Vagina (tissue), 2 donors: ENCODE measurements at regions not wholly inside any gene's neighbourhood (a gene's known extent, or its start where the extent isn't known, plus 50 kb on each side); places are given as distances from the start of the nearest gene placed in this dataset.

Experiments used
- DNase-seq, 2 donors: peaks; one replicate each; pipeline ENCODE4 v3.0.0-alpha.2; 2017; ENCODE audit errors: extremely low spot score in 2 of 2
- H3K27ac ChIP-seq: fragments of 200-600 bp; sonication (generic); one replicate; pipeline ENCODE4 v1.5.1; 2019
- H3K27me3 ChIP-seq: fragments of 200-600 bp; sonication (generic); one replicate; pipeline ENCODE4 v1.5.1; 2019
- H3K36me3 ChIP-seq, 2 donors: fragments of 200-600 bp; sonication (generic); one replicate each; pipeline ENCODE4 v1.5.1; 2017 to 2019
- H3K4me1 ChIP-seq: fragments of 200-600 bp; sonication (generic); one replicate; pipeline ENCODE4 v1.5.1; 2019
- H3K4me3 ChIP-seq, 2 donors: fragments of 200-600 bp; sonication (generic); 1 replicate in 1 of 2; 2 replicates in 1 of 2; pipeline ENCODE4 v1.5.1; 2016 to 2019
- H3K9me3 ChIP-seq: fragments of 200-600 bp; sonication (generic); one replicate; pipeline ENCODE4 v1.5.1; 2019
- CTCF ChIP-seq, 3 experiments: fragments of 450-650 bp in 2 of 3; fragments of 200-600 bp in 1 of 3; sonication (generic) in 1 of 3; IDR thresholded peaks; one replicate each; pipeline ENCODE4 v1.5.1; 2017 to 2019; ENCODE audit warnings: antibody characterized with exemption in 3 of 3, mild to moderate bottlenecking in 2 of 3, moderate library complexity in 2 of 3
- POLR2A ChIP-seq, 2 donors: fragments of 450-650 bp; IDR thresholded peaks; one replicate each; pipeline ENCODE4 v1.6.1; 2017; ENCODE audit warnings: antibody characterized with exemption in 2 of 2, mild to moderate bottlenecking in 2 of 2, moderate library complexity in 2 of 2
- POLR2AphosphoS5 ChIP-seq, 2 donors: sonication (generic); formaldehyde crosslinking; IDR thresholded peaks; one replicate each; pipeline ENCODE4 v1.9.0; 2017; ENCODE audit warnings: antibody characterized with exemption in 2 of 2, mild to moderate bottlenecking in 2 of 2, low read depth in 1 of 2; ENCODE audit not compliant: insufficient read depth in 1 of 2
- intact Hi-C: fragments of 100-400 bp; cut with DNase I; formaldehyde crosslinking; loops from one replicate; pipeline ENCODE4 v1.15.1; 2023

GRCh38 chr1:228940526-228940925 is 205.2 kb downstream of the RHOU start:
- H3K4me1 ChIP-seq = peaks cover 14% of the 10 kb centered on the region
- no peaks in the 10 kb centered on the region for H3K36me3 ChIP-seq
- H3K27me3 ChIP-seq = no peaks in the 10 kb centered on the region
- TF ChIP-seq POLR2AphosphoS5 (IDR thresholded peaks at IDR 0.05; ENCODE audit: insufficient read depth in 1 of 2, low read depth in 1 of 2) (no peak), POLR2A (IDR thresholded peaks at IDR 0.05) (no peak), CTCF (IDR thresholded peaks at IDR 0.05) (no peak)
- no peak overlapping the region for H3K27ac ChIP-seq
- H3K9me3 ChIP-seq = no peaks in the 10 kb centered on the region
- intact Hi-C loops = no loop called here
- no peak overlapping the region for H3K4me3 ChIP-seq
- peak in 1 of 2 donors; percentile 65 for DNase-seq

- DNase-seq = no peak
- H3K4me1 ChIP-seq = peaks cover 14% of the 10 kb centered on the region
- no peaks in the 10 kb centered on the region for H3K36me3 ChIP-seq
- H3K27me3 ChIP-seq = no peaks in the 10 kb centered on the region
- TF ChIP-seq CTCF (IDR thresholded peaks at IDR 0.05) (no peak), POLR2A (IDR thresholded peaks at IDR 0.05) (no peak), POLR2AphosphoS5 (IDR thresholded peaks at IDR 0.05; ENCODE audit: insufficient read depth in 1 of 2, low read depth in 1 of 2) (no peak)
- no peaks in the 10 kb centered on the region for H3K9me3 ChIP-seq
- no peak overlapping the region for H3K4me3 ChIP-seq
- intact Hi-C loops = no loop called here
- H3K27ac ChIP-seq = no peak overlapping the region
Measured at GRCh38 chr1:228940926-228941325, 205.6 kb downstream of the RHOU start.

GRCh38 chr1:228941666-228942065 is 206.4 kb downstream of the RHOU start:
- intact Hi-C loops = no loop called here
- H3K4me1 ChIP-seq = peaks cover 14% of the 10 kb centered on the region
- no peak overlapping the region for H3K4me3 ChIP-seq
- H3K27ac ChIP-seq = no peak overlapping the region
- H3K9me3 ChIP-seq = no peaks in the 10 kb centered on the region
- DNase-seq = peak in 1 of 2 donors; percentile 10
- H3K36me3 ChIP-seq = no peaks in the 10 kb centered on the region
- TF ChIP-seq POLR2A (IDR thresholded peaks at IDR 0.05) (no peak), POLR2AphosphoS5 (IDR thresholded peaks at IDR 0.05; ENCODE audit: insufficient read depth in 1 of 2, low read depth in 1 of 2) (no peak), CTCF (IDR thresholded peaks at IDR 0.05) (no peak)
- no peaks in the 10 kb centered on the region for H3K27me3 ChIP-seq

- DNase-seq = peak in 1 of 2 donors; percentile 81
- Histone ChIP-seq H3K36me3 (no peaks in the 10 kb centered on the region), H3K27ac (no peak overlapping the region), H3K4me1 (peaks cover 2% of the 10 kb centered on the region), H3K27me3 (no peaks in the 10 kb centered on the region), H3K4me3 (no peak overlapping the region), H3K9me3 (no peaks in the 10 kb centered on the region)
- TF ChIP-seq POLR2AphosphoS5 (IDR thresholded peaks at IDR 0.05; ENCODE audit: insufficient read depth in 1 of 2, low read depth in 1 of 2) (no peak), POLR2A (IDR thresholded peaks at IDR 0.05) (no peak), CTCF (IDR thresholded peaks at IDR 0.05) (no peak)
- intact Hi-C loops = no loop called here
Measured at GRCh38 chr1:228943436-228943835, 208.2 kb downstream of the RHOU start.

GRCh38 chr1:228944296-228944695 is 209.0 kb downstream of the RHOU start:
- H3K36me3 ChIP-seq = no peaks in the 10 kb centered on the region
- peaks cover 3% of the 10 kb centered on the region for H3K4me1 ChIP-seq
- DNase-seq = peak; percentile 18 to 37
- no peak overlapping the region for H3K27ac ChIP-seq
- no peaks in the 10 kb centered on the region for H3K27me3 ChIP-seq
- no peak for TF ChIP-seq CTCF (IDR thresholded peaks at IDR 0.05)
- no peak for TF ChIP-seq POLR2A (IDR thresholded peaks at IDR 0.05)
- TF ChIP-seq POLR2AphosphoS5 (IDR thresholded peaks at IDR 0.05; ENCODE audit: insufficient read depth in 1 of 2, low read depth in 1 of 2) = no peak
- intact Hi-C loops = no loop called here
- no peak overlapping the region for H3K4me3 ChIP-seq
- H3K9me3 ChIP-seq = no peaks in the 10 kb centered on the region
